ENCODE measurements at regions not wholly inside any gene's neighbourhood (a gene's known extent, or its start where the extent isn't known, plus 50 kb on each side); places are given as distances from the start of the nearest gene placed in this dataset.
A peak's percentile ranks its signal among the peaks of the same experiment; 100 is the strongest.

DNA sequence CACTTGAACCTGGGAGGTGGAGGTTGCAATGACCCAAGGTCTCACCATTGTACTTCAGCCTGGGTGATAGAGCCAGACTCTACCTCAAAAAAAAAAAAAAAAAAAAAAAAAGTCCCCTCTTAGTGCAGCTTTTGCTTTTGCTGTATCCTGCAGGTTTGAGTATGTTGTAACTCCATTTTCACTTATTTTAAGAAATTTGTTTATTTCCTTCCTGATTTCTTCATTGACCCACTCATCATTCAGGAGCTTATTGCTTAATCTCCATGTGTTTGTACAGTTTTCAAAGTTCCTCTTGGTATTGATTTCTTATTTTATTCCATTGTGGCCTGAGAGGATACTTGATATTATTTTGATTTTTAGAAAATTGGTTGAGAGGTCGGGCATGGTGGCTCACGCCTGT, 50.9 kb upstream of the AK4 start:
- DNase-seq (ENCODE audit: low read depth): peak; percentile 16
